Ovary (tissue), 7 donors: ENCODE measurements at regions not wholly inside any gene's neighbourhood (a gene's known extent, or its start where the extent isn't known, plus 50 kb on each side); places are given as distances from the start of the nearest gene placed in this dataset.

Experiments
- DNase-seq, 5 donors: peaks; one replicate each; pipeline ENCODE4 v3.0.0-alpha.2; 2019 to 2020
- H3K27ac ChIP-seq, 2 donors: fragments of 200-600 bp; one replicate each; pipeline versions ENCODE4 v1.5.1 to v1.8.0; 2019 to 2022
- H3K27me3 ChIP-seq: fragments of 200-600 bp; one replicate; pipeline ENCODE4 v1.8.0; 2022
- H3K36me3 ChIP-seq: fragments of 200-600 bp; sonication (generic); one replicate; pipeline ENCODE4 v1.5.1; 2019
- H3K4me1 ChIP-seq: one replicate; pipeline ENCODE4 v1.8.1; 2013; ENCODE audit warnings: mild to moderate bottlenecking, moderate library complexity; ENCODE audit not compliant: insufficient read depth
- H3K4me3 ChIP-seq: fragments of 200-600 bp; sonication (generic); one replicate; pipeline ENCODE4 v1.5.1; 2017
- H3K9me3 ChIP-seq, 2 donors: fragments of 200-600 bp in 1 of 2; sonication (generic) in 1 of 2; one replicate each; pipeline versions ENCODE4 v1.5.1 to v1.8.1; 2013 to 2019; ENCODE audit warnings: mild to moderate bottlenecking in 1 of 2, moderate library complexity in 1 of 2
- EP300 ChIP-seq: sonication (generic); formaldehyde crosslinking; IDR thresholded peaks from one replicate; pipeline ENCODE4 v1.6.1; 2017; ENCODE audit warnings: antibody characterized with exemption
- POLR2A ChIP-seq: fragments of 450-650 bp; IDR thresholded peaks from one replicate; pipeline ENCODE4 v1.6.1; 2017; ENCODE audit warnings: antibody characterized with exemption, mild to moderate bottlenecking, moderate library complexity
- WGBS, 3 donors: extraction: QIAGEN DNeasy Blood & Tissue Kit in 1 of 3; methylation state at CpG; one replicate each; pipeline versions ENCODE4 v1.1.5 to v1.1.7; 2013 to 2017; 5-methylcytosine and 5-hydroxymethylcytosine counted together
- intact Hi-C, 4 donors: fragments of 100-400 bp; cut with DNase I; formaldehyde crosslinking; loops; one replicate each; pipeline versions ENCODE4 v1.11.0 to v1.15.1; 2022 to 2023
- TF ChIP-seq, protein P1 (sequence below), 3 donors: fragments of 450-650 bp in 2 of 3; fragments of 200-600 bp in 1 of 3; IDR thresholded peaks; one replicate each; pipeline versions ENCODE4 v1.5.1 to v1.8.0; 2016 to 2022; ENCODE audit warnings: antibody characterized with exemption in 3 of 3, mild to moderate bottlenecking in 1 of 3
- donor health status: DM: no; HTN: no; CAD: no; lungs with moderate emphysema.
- donor health status: DM: no; HTN: no; CAD: no.
- donor health status: Bipolar disorder and iron deficiency.
- donor health status: DM: no; HTN: no; CAD: no.
- donor health status: DM: yes; HTN: yes; CAD: no.

DNA sequence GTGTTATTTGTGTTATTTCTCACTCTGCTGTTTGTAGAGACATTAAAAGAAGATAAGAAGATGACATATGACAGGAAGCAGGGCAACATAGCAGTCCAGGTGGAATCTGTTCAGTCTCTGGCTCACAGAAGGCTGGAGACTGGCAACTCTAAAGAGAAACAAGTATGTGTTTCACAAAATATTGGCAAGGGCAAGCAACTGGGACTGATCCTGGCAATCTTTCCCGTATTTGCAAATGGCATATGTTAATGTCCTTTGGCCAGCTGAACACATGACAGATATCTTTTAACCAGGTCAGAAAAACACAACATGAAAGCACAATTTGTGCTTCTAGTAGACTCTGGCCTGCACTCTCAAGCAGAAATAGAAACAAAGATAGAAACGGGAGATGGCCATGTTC lies 1354.1 kb upstream of the EPHA6 start:
- Histone ChIP-seq H3K36me3 (no peaks in the 10 kb centered on the region), H3K27ac (peak overlapping the region in 1 of 2 donors; percentile 54), H3K4me1 (peaks cover 3% of the 10 kb centered on the region), H3K4me3 (no peak overlapping the region), H3K9me3 (no peaks in the 10 kb centered on the region), H3K27me3 (no peaks in the 10 kb centered on the region)
- 4 to 14% (median 5%) methylated on average over 2 of the region's 2 CpGs for WGBS, 3 donors
- intact Hi-C loops = no loop called here
- no peak for TF ChIP-seq POLR2A
- TF ChIP-seq, protein P1, sequence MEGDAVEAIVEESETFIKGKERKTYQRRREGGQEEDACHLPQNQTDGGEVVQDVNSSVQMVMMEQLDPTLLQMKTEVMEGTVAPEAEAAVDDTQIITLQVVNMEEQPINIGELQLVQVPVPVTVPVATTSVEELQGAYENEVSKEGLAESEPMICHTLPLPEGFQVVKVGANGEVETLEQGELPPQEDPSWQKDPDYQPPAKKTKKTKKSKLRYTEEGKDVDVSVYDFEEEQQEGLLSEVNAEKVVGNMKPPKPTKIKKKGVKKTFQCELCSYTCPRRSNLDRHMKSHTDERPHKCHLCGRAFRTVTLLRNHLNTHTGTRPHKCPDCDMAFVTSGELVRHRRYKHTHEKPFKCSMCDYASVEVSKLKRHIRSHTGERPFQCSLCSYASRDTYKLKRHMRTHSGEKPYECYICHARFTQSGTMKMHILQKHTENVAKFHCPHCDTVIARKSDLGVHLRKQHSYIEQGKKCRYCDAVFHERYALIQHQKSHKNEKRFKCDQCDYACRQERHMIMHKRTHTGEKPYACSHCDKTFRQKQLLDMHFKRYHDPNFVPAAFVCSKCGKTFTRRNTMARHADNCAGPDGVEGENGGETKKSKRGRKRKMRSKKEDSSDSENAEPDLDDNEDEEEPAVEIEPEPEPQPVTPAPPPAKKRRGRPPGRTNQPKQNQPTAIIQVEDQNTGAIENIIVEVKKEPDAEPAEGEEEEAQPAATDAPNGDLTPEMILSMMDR (IDR thresholded peaks at IDR 0.05) = no peak
- peak in 3 of 5 donors; percentile 16 to 41 (median 29) for DNase-seq

DNA sequence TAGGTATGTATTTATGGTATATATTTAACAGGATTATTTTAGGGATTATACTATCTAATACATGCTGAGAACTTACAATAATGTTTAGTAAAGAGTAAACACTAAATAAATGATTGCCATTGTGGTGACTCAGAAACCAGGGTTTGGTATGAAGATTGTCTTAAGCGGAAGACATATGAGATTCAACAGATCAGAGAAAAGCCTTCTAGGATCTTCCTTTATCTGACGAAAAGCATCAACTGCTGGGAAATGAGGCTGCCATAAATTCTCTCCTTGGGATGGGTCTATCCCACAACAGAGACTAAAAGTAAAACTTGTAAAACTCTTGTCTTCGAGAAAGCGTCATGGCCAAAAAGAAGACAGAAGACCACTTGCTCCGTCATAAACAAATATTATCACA lies 1352.2 kb upstream of the EPHA6 start:
- Histone ChIP-seq H3K27me3 (no peaks in the 10 kb centered on the region), H3K36me3 (no peaks in the 10 kb centered on the region), H3K4me1 (peaks cover 3% of the 10 kb centered on the region), H3K4me3 (no peak overlapping the region), H3K9me3 (no peaks in the 10 kb centered on the region), H3K27ac (no peak overlapping the region)
- TF ChIP-seq, protein P1 (IDR thresholded peaks at IDR 0.05) = no peak
- no peak for TF ChIP-seq POLR2A
- no peak for DNase-seq
- WGBS, 3 donors = 71 to 96% (median 85%) methylated on average over 5 of the region's 5 CpGs
- intact Hi-C loops = no loop called here

GRCh38 chr3:95464346-95464745 lies 1350.0 kb upstream of the EPHA6 start:
- Histone ChIP-seq H3K27me3 (no peaks in the 10 kb centered on the region), H3K9me3 (no peaks in the 10 kb centered on the region), H3K36me3 (no peaks in the 10 kb centered on the region), H3K4me3 (no peak overlapping the region), H3K4me1 (peaks cover 3% of the 10 kb centered on the region), H3K27ac (no peak overlapping the region)
- intact Hi-C loops = no loop called here
- 0 to 6% (median 0%) methylated on average over 1 of the region's 1 CpG for WGBS, 3 donors
- DNase-seq = no peak
- TF ChIP-seq EP300 = no peak
- TF ChIP-seq POLR2A = no peak
- TF ChIP-seq, protein P1 (IDR thresholded peaks at IDR 0.05) = no peak

- intact Hi-C loops = no loop called here
- 43 to 75% (median 44%) methylated on average over 2 of the region's 2 CpGs for WGBS, 3 donors
- no peak overlapping the region for H3K27ac ChIP-seq
- TF ChIP-seq POLR2A = no peak
- no peak for TF ChIP-seq EP300
- TF ChIP-seq, protein P1 (IDR thresholded peaks at IDR 0.05) = no peak
- DNase-seq = no peak
- no peaks in the 10 kb centered on the region for H3K9me3 ChIP-seq
- H3K4me1 ChIP-seq = no peaks in the 10 kb centered on the region
- H3K36me3 ChIP-seq = no peaks in the 10 kb centered on the region
- H3K4me3 ChIP-seq = no peak overlapping the region
- H3K27me3 ChIP-seq = no peaks in the 10 kb centered on the region
These were observed 1346.1 kb upstream of the EPHA6 start for GRCh38 chr3:95468331-95468730.

- DNase-seq = no peak
- H3K4me1 ChIP-seq = no peaks in the 10 kb centered on the region
- peaks cover 5% of the 10 kb centered on the region for H3K27me3 ChIP-seq
- 95 to 100% (median 100%) methylated on average over 1 of the region's 1 CpG for WGBS, 3 donors
- no peaks in the 10 kb centered on the region for H3K9me3 ChIP-seq
- H3K27ac ChIP-seq = no peak overlapping the region
- no peaks in the 10 kb centered on the region for H3K36me3 ChIP-seq
- H3K4me3 ChIP-seq = no peak overlapping the region
- intact Hi-C loops = no loop called here
- TF ChIP-seq POLR2A (no peak), EP300 (no peak)
- TF ChIP-seq, protein P1 (IDR thresholded peaks at IDR 0.05) = no peak
These were observed 1340.1 kb upstream of the EPHA6 start for GRCh38 chr3:95474338-95474737.
